HCT116 (cell line): ENCODE measurements at regions not wholly inside any gene's neighbourhood (a gene's known extent, or its start where the extent isn't known, plus 50 kb on each side); places are given as distances from the start of the nearest gene placed in this dataset.

ENCODE experiments used
- ATAC-seq: fragments of 200-7000 bp; cut with Tn5 transposase; 2 replicates; pipeline ENCODE4 v1.9.1; 2020; ENCODE audit warnings: mild to moderate bottlenecking, moderate library complexity
- BruUV-seq: library from RNA; stranded (reverse); fragments of 400-500 nt; replicated peaks from 2 replicates; lab custom pipeline; 2021; lab: Mats Ljungman, UMichigan
- CTCF ChIA-PET: fragments of 300-600 bp; sonication (Branson Sonifier 250); formaldehyde crosslinking; loops from one replicate; lab custom pipeline; 2021; ENCODE audit warnings: antibody characterized with exemption; lab: Charles Lee
- POLR2A ChIA-PET: fragments of 300-600, 350-600 bp; sonication (Branson Sonifier 250); formaldehyde crosslinking; loops from one replicate; lab custom pipeline; 2021; ENCODE audit warnings: antibody characterized with exemption; lab: Charles Lee
- RAD21 ChIA-PET, 2 experiments: fragments of 300-600 bp; sonication (Branson Sonifier 250); formaldehyde crosslinking; loops; one replicate each; lab custom pipeline; 2023; ENCODE audit warnings: low total read pairs in 2 of 2; ENCODE audit not compliant: uncharacterized antibody in 2 of 2, unreplicated experiment in 2 of 2, low non-redundant PET in 1 of 2; lab: Charles Lee
- DNase-seq: peaks from one replicate; pipeline ENCODE4 v3.0.0-alpha.2; 2010; ENCODE audit warnings: low read depth, low spot score
- H2AFZ ChIP-seq: fragments of 200-600 bp; shearing (Covaris generic), sonication (generic); 2 replicates; pipeline ENCODE4 v1.6.1; 2017; ENCODE audit warnings: low read depth, mixed run types, mixed read lengths, antibody characterized with exemption, low read length; ENCODE audit not compliant: poor library complexity, severe bottlenecking
- H3K27ac ChIP-seq: 2 replicates; pipeline ENCODE4 v1.5.1; 2012; ENCODE audit warnings: low read depth, low read length
- H3K27me3 ChIP-seq: fragments of 200-600 bp; sonication (generic); 2 replicates; pipeline ENCODE4 v1.6.1; 2016; ENCODE audit warnings: mixed run types, low read length, mixed read lengths; ENCODE audit not compliant: insufficient read depth
- H3K36me3 ChIP-seq, 2 experiments: fragments of 200-500 bp in 1 of 2; fragments of 200-600 bp in 1 of 2; sonication (Bioruptor generic) in 1 of 2; sonication (generic) in 1 of 2; 2 replicates each; pipeline versions ENCODE4 v1.5.1 to v1.6.1; 2014 to 2016; ENCODE audit warnings: low read length in 2 of 2, inconsistent platforms in 1 of 2, mixed read lengths in 1 of 2, mixed run types in 1 of 2; ENCODE audit not compliant: insufficient read depth in 2 of 2, control insufficient read depth in 1 of 2
- H3K4me1 ChIP-seq, 2 experiments: fragments of 200-600 bp in 1 of 2; sonication (generic) in 1 of 2; 2 replicates each; pipeline versions ENCODE4 v1.5.1 to v1.6.1; 2012 to 2017; ENCODE audit warnings: low read length in 2 of 2, inconsistent platforms in 1 of 2, mild to moderate bottlenecking in 1 of 2, mixed read lengths in 1 of 2, mixed run types in 1 of 2, moderate library complexity in 1 of 2; ENCODE audit not compliant: insufficient read depth in 2 of 2, control insufficient read depth in 1 of 2
- H3K4me2 ChIP-seq: fragments of 200-600 bp; sonication (generic); 2 replicates; pipeline ENCODE4 v1.6.1; 2017; ENCODE audit warnings: mixed run types, low read length, mixed read lengths
- H3K4me3 ChIP-seq, 2 experiments: fragments of 200-600 bp in 1 of 2; sonication (generic) in 1 of 2; replicated peaks in 1 of 2; 2 replicates each; pipeline ENCODE4 v1.5.1; 2011 to 2016; ENCODE audit warnings: low read length in 2 of 2, control low read depth in 1 of 2, low read depth in 1 of 2, mild to moderate bottlenecking in 1 of 2, mixed read lengths in 1 of 2, mixed run types in 1 of 2
- H3K79me2 ChIP-seq: fragments of 200-600 bp; sonication (generic); 2 replicates; pipeline ENCODE4 v1.6.1; 2017; ENCODE audit warnings: mild to moderate bottlenecking, mixed run types, low read length, moderate library complexity, mixed read lengths; ENCODE audit not compliant: insufficient read depth
- H3K9ac ChIP-seq: fragments of 200-600 bp; sonication (generic); 2 replicates; pipeline ENCODE4 v1.6.1; 2016; ENCODE audit warnings: low read length, mixed read lengths
- H3K9me2 ChIP-seq: fragments of 200-600 bp; sonication (generic), shearing (Covaris generic); 2 replicates; pipeline ENCODE4 v1.6.1; 2017; ENCODE audit warnings: mixed run types, mild to moderate bottlenecking, moderate library complexity; ENCODE audit not compliant: insufficient read depth
- H3K9me3 ChIP-seq, 2 experiments: fragments of 200-500 bp in 1 of 2; fragments of 200-600 bp in 1 of 2; sonication (Bioruptor generic) in 1 of 2; sonication (generic) in 1 of 2; 2 replicates each; pipeline ENCODE4 v1.6.1; 2014 to 2017; ENCODE audit warnings: low read length in 2 of 2, mixed read lengths in 2 of 2, inconsistent platforms in 1 of 2, low read depth in 1 of 2, mild to moderate bottlenecking in 1 of 2, mixed run types in 1 of 2, moderate library complexity in 1 of 2; ENCODE audit not compliant: control insufficient read depth in 1 of 2, insufficient read depth in 1 of 2
- H4K20me1 ChIP-seq: fragments of 200-600 bp; sonication (generic), shearing (Covaris generic); 2 replicates; pipeline ENCODE4 v1.6.1; 2017; ENCODE audit warnings: mixed run types, mild to moderate bottlenecking, moderate library complexity; ENCODE audit not compliant: insufficient read depth
- CBX3 ChIP-seq: IDR thresholded peaks from 2 replicates; pipeline ENCODE4 v1.6.1; 2012; ENCODE audit warnings: low read depth
- EGR1 ChIP-seq: IDR thresholded peaks from 2 replicates; pipeline ENCODE4 v1.6.1; 2012; ENCODE audit warnings: low read depth
- ELF1 ChIP-seq: IDR thresholded peaks from 2 replicates; pipeline ENCODE4 v1.6.1; 2012; ENCODE audit warnings: low read depth, borderline replicate concordance
- EZH2 ChIP-seq: fragments of 200-600 bp; sonication (generic); IDR thresholded peaks from 2 replicates; pipeline ENCODE4 v1.6.1; 2017; ENCODE audit warnings: antibody characterized with exemption, mixed run types
- FOSL1 ChIP-seq: IDR thresholded peaks from 2 replicates; pipeline ENCODE4 v1.6.1; 2012; ENCODE audit warnings: low read depth
- JUND ChIP-seq: IDR thresholded peaks from 2 replicates; pipeline ENCODE4 v1.6.1; 2012
- POLR2A ChIP-seq: IDR thresholded peaks from 2 replicates; pipeline ENCODE4 v1.7.0; 2011; ENCODE audit warnings: borderline replicate concordance; ENCODE audit not compliant: insufficient read depth, insufficient read length; ENCODE audit errors: extremely low read depth
- RAD21 ChIP-seq: IDR thresholded peaks from 2 replicates; pipeline ENCODE4 v1.6.1; 2012; ENCODE audit warnings: low read depth, mild to moderate bottlenecking
- SIN3A ChIP-seq: IDR thresholded peaks from 2 replicates; pipeline ENCODE4 v1.6.1; 2012; ENCODE audit warnings: low read depth
- SRF ChIP-seq: IDR thresholded peaks from 2 replicates; pipeline ENCODE4 v1.6.1; 2012; ENCODE audit warnings: low read depth
- TCF7L2 ChIP-seq: IDR thresholded peaks from 2 replicates; pipeline ENCODE4 v1.7.0; 2011; ENCODE audit warnings: borderline replicate concordance, inconsistent platforms; ENCODE audit not compliant: insufficient read depth, insufficient read length; ENCODE audit errors: extremely low read depth
- YY1 ChIP-seq: IDR thresholded peaks from 2 replicates; pipeline ENCODE4 v1.6.1; 2011; ENCODE audit warnings: low read length, low read depth, moderate library complexity, mild to moderate bottlenecking; ENCODE audit not compliant: insufficient replicate concordance; ENCODE audit errors: extremely low read depth
- ZNF274 ChIP-seq: fragments of 200-500 bp; sonication (Bioruptor generic); IDR thresholded peaks from 2 replicates; pipeline ENCODE4 v1.6.1; 2014; ENCODE audit warnings: mild to moderate bottlenecking, low read depth, low read length, inconsistent platforms
- intact Hi-C: fragments of 100-400 bp; cut with micrococcal nuclease; formaldehyde crosslinking; loops from 2 replicates; pipeline ENCODE4 v1.10.0; 2022
- TF ChIP-seq, protein P1 (sequence below): IDR thresholded peaks from 2 replicates; pipeline ENCODE4 v1.6.1; 2012
- TF ChIP-seq, protein P2 (sequence below): IDR thresholded peaks from 2 replicates; pipeline ENCODE4 v1.6.1; 2012
- TF ChIP-seq, protein P3 (sequence below), 3 experiments: fragments of 200-600 bp in 1 of 3; sonication (generic) in 1 of 3; IDR thresholded peaks in 2 of 3; conservative IDR thresholded peaks in 1 of 3; 2 replicates each; pipeline ENCODE4 v1.5.1; 2012 to 2017; ENCODE audit warnings: low read depth in 2 of 3, low read length in 2 of 3, antibody characterized with exemption in 1 of 3, borderline replicate concordance in 1 of 3, control low read depth in 1 of 3, mild to moderate bottlenecking in 1 of 3, mixed read lengths in 1 of 3, mixed run types in 1 of 3, moderate library complexity in 1 of 3; ENCODE audit not compliant: insufficient read depth in 1 of 3
- TF ChIP-seq, protein P4 (sequence below): IDR thresholded peaks from 2 replicates; pipeline ENCODE4 v1.6.1; 2012; ENCODE audit warnings: low read depth

DNA sequence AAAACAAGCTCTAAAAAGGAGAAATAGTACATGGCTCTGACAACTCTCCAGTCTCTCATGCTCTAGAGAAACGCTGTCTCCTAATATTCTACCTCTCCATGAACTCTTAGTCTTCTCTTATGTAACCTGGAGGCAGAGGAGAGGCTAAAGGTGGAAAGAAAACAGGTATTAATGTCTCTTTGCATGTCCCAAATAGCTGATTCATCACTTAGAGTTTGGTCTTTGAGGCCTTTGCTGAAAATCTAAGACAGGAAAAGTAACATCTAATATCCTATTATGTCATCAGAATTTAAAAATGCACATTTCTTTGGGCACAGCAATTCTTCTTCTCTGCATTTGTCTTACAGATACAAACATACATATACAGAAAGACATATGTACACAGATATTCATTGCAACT lies 127.2 kb downstream of the DHRS2 start:
- POLR2A ChIA-PET, result no interaction called here
- no peak overlapping the region for H3K4me3 ChIP-seq
- no peaks in the 10 kb centered on the region for H3K36me3 ChIP-seq
- H3K79me2 ChIP-seq, result no peaks in the 10 kb centered on the region
- no peaks in the 10 kb centered on the region for H3K27me3 ChIP-seq
- RAD21 ChIA-PET, result no interaction called here
- H3K9ac ChIP-seq, result no peak overlapping the region
- no peak overlapping the region for H3K27ac ChIP-seq
- no peaks in the 10 kb centered on the region for H3K4me1 ChIP-seq
- H3K4me2 ChIP-seq, result no peak overlapping the region
- no TSS peak for BruUV-seq
- peaks cover 2% of the 10 kb centered on the region; the same call in 1 of the 2 replicates for H3K9me2 ChIP-seq
- no peak for ATAC-seq
- CTCF ChIA-PET, result no interaction called here
- no peaks in the 10 kb centered on the region for H3K9me3 ChIP-seq
- DNase-seq, result no peak
- no peaks in the 10 kb centered on the region for H4K20me1 ChIP-seq
- intact Hi-C loops, result no loop called here
- H2AFZ ChIP-seq, result no peak overlapping the region
- TF ChIP-seq SRF, result no peak
- TF ChIP-seq CBX3, result no peak
- no peak for TF ChIP-seq TCF7L2
- no peak for TF ChIP-seq EZH2
- TF ChIP-seq SIN3A, result no peak
- TF ChIP-seq, protein P1, sequence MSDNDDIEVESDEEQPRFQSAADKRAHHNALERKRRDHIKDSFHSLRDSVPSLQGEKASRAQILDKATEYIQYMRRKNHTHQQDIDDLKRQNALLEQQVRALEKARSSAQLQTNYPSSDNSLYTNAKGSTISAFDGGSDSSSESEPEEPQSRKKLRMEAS, result no peak
- no peak for TF ChIP-seq POLR2A
- TF ChIP-seq EGR1, result no peak
- TF ChIP-seq, protein P2, sequence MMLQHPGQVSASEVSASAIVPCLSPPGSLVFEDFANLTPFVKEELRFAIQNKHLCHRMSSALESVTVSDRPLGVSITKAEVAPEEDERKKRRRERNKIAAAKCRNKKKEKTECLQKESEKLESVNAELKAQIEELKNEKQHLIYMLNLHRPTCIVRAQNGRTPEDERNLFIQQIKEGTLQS, result no peak
- TF ChIP-seq FOSL1, result no peak
- TF ChIP-seq ZNF274, result no peak
- no peak for TF ChIP-seq YY1
- TF ChIP-seq ELF1, result no peak
- TF ChIP-seq, protein P3, sequence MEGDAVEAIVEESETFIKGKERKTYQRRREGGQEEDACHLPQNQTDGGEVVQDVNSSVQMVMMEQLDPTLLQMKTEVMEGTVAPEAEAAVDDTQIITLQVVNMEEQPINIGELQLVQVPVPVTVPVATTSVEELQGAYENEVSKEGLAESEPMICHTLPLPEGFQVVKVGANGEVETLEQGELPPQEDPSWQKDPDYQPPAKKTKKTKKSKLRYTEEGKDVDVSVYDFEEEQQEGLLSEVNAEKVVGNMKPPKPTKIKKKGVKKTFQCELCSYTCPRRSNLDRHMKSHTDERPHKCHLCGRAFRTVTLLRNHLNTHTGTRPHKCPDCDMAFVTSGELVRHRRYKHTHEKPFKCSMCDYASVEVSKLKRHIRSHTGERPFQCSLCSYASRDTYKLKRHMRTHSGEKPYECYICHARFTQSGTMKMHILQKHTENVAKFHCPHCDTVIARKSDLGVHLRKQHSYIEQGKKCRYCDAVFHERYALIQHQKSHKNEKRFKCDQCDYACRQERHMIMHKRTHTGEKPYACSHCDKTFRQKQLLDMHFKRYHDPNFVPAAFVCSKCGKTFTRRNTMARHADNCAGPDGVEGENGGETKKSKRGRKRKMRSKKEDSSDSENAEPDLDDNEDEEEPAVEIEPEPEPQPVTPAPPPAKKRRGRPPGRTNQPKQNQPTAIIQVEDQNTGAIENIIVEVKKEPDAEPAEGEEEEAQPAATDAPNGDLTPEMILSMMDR (IDR thresholded peaks at IDR 0.05 in 2 of 3, conservative IDR thresholded peaks at IDR 0.05 in 1 of 3; ENCODE audit: borderline replicate concordance in 1 of 3, insufficient read depth in 1 of 3, low read depth in 2 of 3, low read length in 2 of 3), result no peak
- no peak for TF ChIP-seq JUND
- no peak for TF ChIP-seq RAD21
- TF ChIP-seq, protein P4, sequence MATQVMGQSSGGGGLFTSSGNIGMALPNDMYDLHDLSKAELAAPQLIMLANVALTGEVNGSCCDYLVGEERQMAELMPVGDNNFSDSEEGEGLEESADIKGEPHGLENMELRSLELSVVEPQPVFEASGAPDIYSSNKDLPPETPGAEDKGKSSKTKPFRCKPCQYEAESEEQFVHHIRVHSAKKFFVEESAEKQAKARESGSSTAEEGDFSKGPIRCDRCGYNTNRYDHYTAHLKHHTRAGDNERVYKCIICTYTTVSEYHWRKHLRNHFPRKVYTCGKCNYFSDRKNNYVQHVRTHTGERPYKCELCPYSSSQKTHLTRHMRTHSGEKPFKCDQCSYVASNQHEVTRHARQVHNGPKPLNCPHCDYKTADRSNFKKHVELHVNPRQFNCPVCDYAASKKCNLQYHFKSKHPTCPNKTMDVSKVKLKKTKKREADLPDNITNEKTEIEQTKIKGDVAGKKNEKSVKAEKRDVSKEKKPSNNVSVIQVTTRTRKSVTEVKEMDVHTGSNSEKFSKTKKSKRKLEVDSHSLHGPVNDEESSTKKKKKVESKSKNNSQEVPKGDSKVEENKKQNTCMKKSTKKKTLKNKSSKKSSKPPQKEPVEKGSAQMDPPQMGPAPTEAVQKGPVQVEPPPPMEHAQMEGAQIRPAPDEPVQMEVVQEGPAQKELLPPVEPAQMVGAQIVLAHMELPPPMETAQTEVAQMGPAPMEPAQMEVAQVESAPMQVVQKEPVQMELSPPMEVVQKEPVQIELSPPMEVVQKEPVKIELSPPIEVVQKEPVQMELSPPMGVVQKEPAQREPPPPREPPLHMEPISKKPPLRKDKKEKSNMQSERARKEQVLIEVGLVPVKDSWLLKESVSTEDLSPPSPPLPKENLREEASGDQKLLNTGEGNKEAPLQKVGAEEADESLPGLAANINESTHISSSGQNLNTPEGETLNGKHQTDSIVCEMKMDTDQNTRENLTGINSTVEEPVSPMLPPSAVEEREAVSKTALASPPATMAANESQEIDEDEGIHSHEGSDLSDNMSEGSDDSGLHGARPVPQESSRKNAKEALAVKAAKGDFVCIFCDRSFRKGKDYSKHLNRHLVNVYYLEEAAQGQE, result no peak
